IPS-15b (cell line): ENCODE measurements at regions not wholly inside any gene's neighbourhood (a gene's known extent, or its start where the extent isn't known, plus 50 kb on each side); places are given as distances from the start of the nearest gene placed in this dataset.
"Not testable (repeated sequence)": the region's sequence is repeated elsewhere in the genome, so short reads cannot be mapped to it uniquely, and the experiment has no call there.

Source experiments
- H3K27me3 ChIP-seq: one replicate; pipeline ENCODE4 v1.6.1; 2013; ENCODE audit warnings: low read length; ENCODE audit not compliant: control insufficient read depth, insufficient read depth
- H3K36me3 ChIP-seq: one replicate; pipeline ENCODE4 v1.6.1; 2013; ENCODE audit warnings: low read length; ENCODE audit not compliant: control insufficient read depth, insufficient read depth
- H3K4me1 ChIP-seq: one replicate; pipeline ENCODE4 v1.6.1; 2013; ENCODE audit warnings: mild to moderate bottlenecking, low read length; ENCODE audit not compliant: control insufficient read depth, insufficient read depth
- H3K4me3 ChIP-seq: one replicate; pipeline ENCODE4 v1.5.1; 2013; ENCODE audit warnings: low read depth, low read length
- H3K9ac ChIP-seq: one replicate; pipeline ENCODE4 v1.6.1; 2013; ENCODE audit warnings: low read depth, mild to moderate bottlenecking, low read length
- H3K9me3 ChIP-seq: one replicate; pipeline ENCODE4 v1.6.1; 2013; ENCODE audit warnings: mild to moderate bottlenecking, low read length; ENCODE audit not compliant: control insufficient read depth, insufficient read depth

GRCh38 chr16:50497592-50497991 is 50.6 kb upstream of the NKD1 start:
- Histone ChIP-seq H3K4me1 (no peaks in the 10 kb centered on the region), H3K9me3 (no peaks in the 10 kb centered on the region), H3K36me3 (no peaks in the 10 kb centered on the region), H3K4me3 (no peak overlapping the region), H3K9ac (no peak overlapping the region), H3K27me3 (no peaks in the 10 kb centered on the region)

- Histone ChIP-seq H3K4me1 (no peaks in the 10 kb centered on the region), H3K9ac (no peak overlapping the region), H3K36me3 (no peaks in the 10 kb centered on the region), H3K4me3 (no peak overlapping the region), H3K27me3 (no peaks in the 10 kb centered on the region), H3K9me3 (no peaks in the 10 kb centered on the region)
These were observed 51.2 kb upstream of the NKD1 start for GRCh38 chr16:50496990-50497389.

- Histone ChIP-seq H3K9ac (no peak overlapping the region), H3K27me3 (no peaks in the 10 kb centered on the region), H3K9me3 (no peaks in the 10 kb centered on the region), H3K4me3 (no peak overlapping the region), H3K36me3 (no peaks in the 10 kb centered on the region), H3K4me1 (no peaks in the 10 kb centered on the region)
These were observed 52.5 kb upstream of the NKD1 start for GRCh38 chr16:50495673-50496072.

- no peak overlapping the region for H3K4me3 ChIP-seq
- no peaks in the 10 kb centered on the region for H3K36me3 ChIP-seq
- H3K27me3 ChIP-seq: no peaks in the 10 kb centered on the region
- no peaks in the 10 kb centered on the region for H3K4me1 ChIP-seq
- H3K9ac ChIP-seq: no peak overlapping the region
- H3K9me3 ChIP-seq: no peaks in the 10 kb centered on the region
These were observed 53.4 kb upstream of the NKD1 start for GRCh38 chr16:50494501-50495491.

GRCh38 chr16:50491516-50491915 is 56.7 kb upstream of the NKD1 start:
- H3K9ac ChIP-seq: no peak overlapping the region

GRCh38 chr16:50490828-50491227 is 57.4 kb upstream of the NKD1 start:
- H3K4me1 ChIP-seq: no peaks in the 10 kb centered on the region
- H3K36me3 ChIP-seq: no peaks in the 10 kb centered on the region
- H3K27me3 ChIP-seq: no peaks in the 10 kb centered on the region
- H3K9ac ChIP-seq: no peak overlapping the region
- H3K4me3 ChIP-seq: no peak overlapping the region
- no peaks in the 10 kb centered on the region for H3K9me3 ChIP-seq

More at GRCh38 chr16:50491516-50491915, 56.7 kb upstream of the NKD1 start:
- H3K36me3 ChIP-seq: no peaks in the 10 kb centered on the region
- H3K4me1 ChIP-seq: no peaks in the 10 kb centered on the region
- no peak overlapping the region for H3K4me3 ChIP-seq
- H3K9me3 ChIP-seq: no peaks in the 10 kb centered on the region
- H3K27me3 ChIP-seq: no peaks in the 10 kb centered on the region

GRCh38 chr16:50489182-50489581 is 59.0 kb upstream of the NKD1 start:
- H3K4me3 ChIP-seq: no peak overlapping the region
- H3K27me3 ChIP-seq: no peaks in the 10 kb centered on the region
- H3K4me1 ChIP-seq: no peaks in the 10 kb centered on the region
- no peaks in the 10 kb centered on the region for H3K36me3 ChIP-seq
- H3K9ac ChIP-seq: no peak overlapping the region
- H3K9me3 ChIP-seq: no peaks in the 10 kb centered on the region

GRCh38 chr16:50487528-50487927 is 60.7 kb upstream of the NKD1 start:
- no peaks in the 10 kb centered on the region for H3K4me1 ChIP-seq
- H3K4me3 ChIP-seq: no peak overlapping the region
- H3K36me3 ChIP-seq: no peaks in the 10 kb centered on the region
- H3K9me3 ChIP-seq: no peaks in the 10 kb centered on the region
- no peaks in the 10 kb centered on the region for H3K27me3 ChIP-seq
- H3K9ac ChIP-seq: no peak overlapping the region

GRCh38 chr16:50486162-50486561 is 62.0 kb upstream of the NKD1 start:
- H3K4me3 ChIP-seq, H3K9me3 ChIP-seq, H3K9ac ChIP-seq, H3K27me3 ChIP-seq, H3K4me1 ChIP-seq, H3K36me3 ChIP-seq: not testable (repeated sequence)

- no peaks in the 10 kb centered on the region for H3K9me3 ChIP-seq
- H3K9ac ChIP-seq: no peak overlapping the region
- H3K27me3 ChIP-seq: no peaks in the 10 kb centered on the region
- H3K4me3 ChIP-seq: no peak overlapping the region
- H3K4me1 ChIP-seq: no peaks in the 10 kb centered on the region
- no peaks in the 10 kb centered on the region for H3K36me3 ChIP-seq
These were observed 63.0 kb upstream of the NKD1 start for GRCh38 chr16:50485232-50485631.

GRCh38 chr16:50482271-50482670 is 65.9 kb upstream of the NKD1 start:
- Histone ChIP-seq H3K36me3 (no peaks in the 10 kb centered on the region), H3K27me3 (no peaks in the 10 kb centered on the region), H3K4me1 (peaks cover 6% of the 10 kb centered on the region), H3K4me3 (no peak overlapping the region), H3K9me3 (no peaks in the 10 kb centered on the region), H3K9ac (no peak overlapping the region)

- Histone ChIP-seq H3K9me3 (no peaks in the 10 kb centered on the region), H3K36me3 (no peaks in the 10 kb centered on the region), H3K9ac (no peak overlapping the region), H3K4me3 (no peak overlapping the region), H3K27me3 (no peaks in the 10 kb centered on the region), H3K4me1 (peaks cover 6% of the 10 kb centered on the region)
These were observed 68.0 kb upstream of the NKD1 start for GRCh38 chr16:50480206-50480605.
